Thoracic aorta (tissue), 2 donors: ENCODE measurements at regions not wholly inside any gene's neighbourhood (a gene's known extent, or its start where the extent isn't known, plus 50 kb on each side); places are given as distances from the start of the nearest gene placed in this dataset.

Source experiments
- ATAC-seq: fragments of 150-250 bp; one replicate; pipeline ENCODE4 v1.8.0; 2017; ENCODE audit warnings: low read depth; ENCODE audit not compliant: insufficient number of reproducible peaks, low FRiP score
- DNase-seq: peaks from one replicate; pipeline ENCODE4 v3.0.0-alpha.2; 2020; ENCODE audit warnings: low spot score
- H3K27ac ChIP-seq, 2 donors: fragments of 200-600 bp; sonication (generic); 1 replicate in 1 of 2; 2 replicates in 1 of 2; pipeline ENCODE4 v1.5.1; 2016; ENCODE audit warnings: mild to moderate bottlenecking in 2 of 2, moderate library complexity in 2 of 2
- H3K27me3 ChIP-seq: fragments of 200-600 bp; sonication (generic); replicated peaks from 2 replicates; pipeline ENCODE4 v1.6.0; 2016; ENCODE audit warnings: mild to moderate bottlenecking; ENCODE audit not compliant: insufficient read depth
- H3K36me3 ChIP-seq: fragments of 200-600 bp; sonication (generic); one replicate; pipeline ENCODE4 v1.5.1; 2016
- H3K4me1 ChIP-seq, 2 donors: fragments of 200-600 bp; sonication (generic); 1 replicate in 1 of 2; 2 replicates in 1 of 2; pipeline versions ENCODE4 v1.5.1 to v1.6.0; 2016; ENCODE audit warnings: low read depth in 2 of 2, mild to moderate bottlenecking in 1 of 2; ENCODE audit not compliant: control insufficient read depth in 1 of 2
- H3K4me3 ChIP-seq: fragments of 200-600 bp; sonication (generic); 2 replicates; pipeline ENCODE4 v1.5.1; 2016; ENCODE audit warnings: mild to moderate bottlenecking
- H3K9me3 ChIP-seq: fragments of 200-600 bp; sonication (generic); 2 replicates; pipeline ENCODE4 v1.5.1; 2016
- CTCF ChIP-seq: fragments of 200-600 bp; sonication (generic); IDR thresholded peaks from one replicate; pipeline ENCODE4 v1.5.1; 2019; ENCODE audit warnings: antibody characterized with exemption

GRCh38 chr5:130286971-130287370, 382.7 kb downstream of the CHSY3 start:
- Histone ChIP-seq H3K9me3 (no peaks in the 10 kb centered on the region), H3K27ac (peak overlapping the region in 1 of 2 donors; percentile 17), H3K4me1 (peaks cover 34 to 39% of the 10 kb centered on the region in 2 donors), H3K4me3 (no peak overlapping the region), H3K36me3 (no peaks in the 10 kb centered on the region), H3K27me3 (no peaks in the 10 kb centered on the region)
- ATAC-seq, result no peak
- no peak for TF ChIP-seq CTCF
- DNase-seq, result no peak

GRCh38 chr5:130282049-130282448, 377.8 kb downstream of the CHSY3 start:
- TF ChIP-seq CTCF, result no peak
- DNase-seq, result no peak
- Histone ChIP-seq H3K36me3 (no peaks in the 10 kb centered on the region), H3K27me3 (no peaks in the 10 kb centered on the region), H3K4me3 (no peak overlapping the region), H3K4me1 (peaks cover 21 to 34% of the 10 kb centered on the region in 2 donors), H3K27ac (peak overlapping the region; percentile 3 to 68), H3K9me3 (no peaks in the 10 kb centered on the region)
- peak; percentile 85 for ATAC-seq

GRCh38 chr5:130280528-130281217, 376.4 kb downstream of the CHSY3 start:
- peak overlapping the region in 1 of 2 donors; percentile 55 for H3K27ac ChIP-seq
- H3K36me3 ChIP-seq, result no peaks in the 10 kb centered on the region
- ATAC-seq (no peak), DNase-seq (no peak)
- no peak overlapping the region for H3K4me3 ChIP-seq
- no peaks in the 10 kb centered on the region for H3K9me3 ChIP-seq
- no peak for TF ChIP-seq CTCF
- H3K27me3 ChIP-seq, result no peaks in the 10 kb centered on the region
- peaks cover 13 to 27% of the 10 kb centered on the region in 2 donors for H3K4me1 ChIP-seq

GRCh38 chr5:130279386-130279785, 375.1 kb downstream of the CHSY3 start:
- Histone ChIP-seq H3K27me3 (no peaks in the 10 kb centered on the region), H3K9me3 (no peaks in the 10 kb centered on the region), H3K27ac (peak overlapping the region; percentile 55 to 60), H3K4me3 (no peak overlapping the region), H3K4me1 (peaks cover 13 to 27% of the 10 kb centered on the region in 2 donors), H3K36me3 (no peaks in the 10 kb centered on the region)
- no peak for ATAC-seq
- no peak for TF ChIP-seq CTCF
- no peak for DNase-seq

GRCh38 chr5:130278136-130278535, 373.9 kb downstream of the CHSY3 start:
- Histone ChIP-seq H3K36me3 (no peaks in the 10 kb centered on the region), H3K27me3 (no peaks in the 10 kb centered on the region), H3K9me3 (no peaks in the 10 kb centered on the region), H3K27ac (no peak overlapping the region), H3K4me3 (no peak overlapping the region), H3K4me1 (peaks cover 13 to 27% of the 10 kb centered on the region in 2 donors)
- DNase-seq (no peak), ATAC-seq (no peak)
- TF ChIP-seq CTCF, result no peak
